ENCODE measurements at regions not wholly inside any gene's neighbourhood (a gene's known extent, or its start where the extent isn't known, plus 50 kb on each side); places are given as distances from the start of the nearest gene placed in this dataset.
"Not testable (repeated sequence)": the region's sequence is repeated elsewhere in the genome, so short reads cannot be mapped to it uniquely, and the experiment has no call there.

GRCh38 chr15:72859757-72860145, 76.2 kb upstream of the ADPGK start:
- H3K36me3 Mint-ChIP-seq (ENCODE audit: low read depth), result no peaks in the 10 kb centered on the region
- no peak overlapping the region for H3K27ac Mint-ChIP-seq
- H3K4me3 Mint-ChIP-seq, result no peak overlapping the region
- no peak for DNase-seq (ENCODE audit: low spot score)
- H3K9me3 Mint-ChIP-seq, result no peaks in the 10 kb centered on the region
- peaks cover 2% of the 10 kb centered on the region for H3K27me3 Mint-ChIP-seq (ENCODE audit: low read depth)
- no peaks in the 10 kb centered on the region for H3K4me1 Mint-ChIP-seq (ENCODE audit: low read depth)

- Mint-ChIP-seq H3K27me3 (ENCODE audit: low read depth) (peaks cover 2% of the 10 kb centered on the region), H3K4me1 (ENCODE audit: low read depth) (no peaks in the 10 kb centered on the region), H3K36me3 (ENCODE audit: low read depth) (no peaks in the 10 kb centered on the region), H3K9me3 (no peaks in the 10 kb centered on the region), H3K4me3 (no peak overlapping the region), H3K27ac (no peak overlapping the region)
- DNase-seq (ENCODE audit: low spot score), result no peak
Measured at GRCh38 chr15:72859017-72859756, 75.6 kb upstream of the ADPGK start.

DNA sequence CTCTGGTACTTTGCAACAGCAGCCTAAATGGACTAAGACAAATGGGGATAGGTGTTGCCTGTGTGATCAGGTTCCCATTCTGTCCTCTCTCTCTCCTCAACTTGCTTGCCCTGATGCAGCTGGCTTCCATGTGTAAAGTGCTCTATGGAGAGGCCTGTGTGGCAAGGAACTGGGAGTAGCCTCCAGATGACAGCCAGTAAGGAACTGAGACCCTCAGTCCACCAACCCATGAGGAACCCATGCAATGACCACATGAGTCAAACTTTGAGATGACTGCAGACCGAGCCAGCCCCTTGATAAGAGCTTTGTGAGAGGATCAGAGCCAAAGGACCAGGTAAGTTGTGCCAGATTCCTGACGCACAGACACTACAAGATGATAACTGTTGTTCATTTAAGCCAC, 74.6 kb upstream of the ADPGK start:
- DNase-seq (ENCODE audit: low spot score), result no peak
- Mint-ChIP-seq H3K4me3 (no peak overlapping the region), H3K4me1 (ENCODE audit: low read depth) (no peaks in the 10 kb centered on the region), H3K36me3 (ENCODE audit: low read depth) (no peaks in the 10 kb centered on the region), H3K27me3 (ENCODE audit: low read depth) (peaks cover 4% of the 10 kb centered on the region), H3K9me3 (no peaks in the 10 kb centered on the region), H3K27ac (no peak overlapping the region)

DNA sequence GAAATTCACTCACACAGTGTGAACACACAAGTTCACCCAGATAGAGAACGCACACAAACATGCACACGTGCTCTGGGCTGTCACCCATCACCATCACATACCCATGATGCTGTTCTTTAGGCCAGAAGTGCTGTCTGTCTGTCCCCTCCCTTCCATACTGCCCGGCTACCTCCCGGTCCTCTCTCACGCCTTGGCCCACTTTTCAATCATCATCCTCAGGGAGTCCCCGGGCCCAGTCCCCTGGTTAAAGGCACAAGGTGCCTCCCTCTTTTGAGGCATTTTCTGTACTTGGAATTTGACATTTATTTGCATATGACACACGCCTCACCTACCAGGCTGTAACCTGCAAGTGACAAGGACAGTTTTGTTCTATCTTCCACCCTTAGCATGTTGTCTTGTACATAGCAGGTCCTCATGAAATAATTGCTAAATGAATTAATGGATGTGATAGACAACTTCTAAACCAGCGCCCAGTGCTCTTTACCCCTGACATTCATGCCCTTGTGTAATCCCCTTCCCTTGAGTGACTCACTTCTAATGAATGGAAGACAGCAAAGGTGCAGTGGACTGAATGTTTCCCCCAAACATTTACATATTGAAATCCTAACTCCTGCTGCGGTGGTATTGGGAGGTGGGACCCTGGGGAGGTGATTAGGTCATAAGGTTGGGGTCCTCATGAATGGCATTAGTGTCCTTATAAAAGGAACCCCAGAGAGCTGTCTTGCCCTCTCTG, 73.9 kb upstream of the ADPGK start:
- Mint-ChIP-seq H3K9me3 (no peaks in the 10 kb centered on the region), H3K27me3 (ENCODE audit: low read depth) (peaks cover 5% of the 10 kb centered on the region), H3K4me1 (ENCODE audit: low read depth) (no peaks in the 10 kb centered on the region), H3K27ac (no peak overlapping the region), H3K36me3 (ENCODE audit: low read depth) (no peaks in the 10 kb centered on the region), H3K4me3 (no peak overlapping the region)
- no peak for DNase-seq (ENCODE audit: low spot score)

DNA sequence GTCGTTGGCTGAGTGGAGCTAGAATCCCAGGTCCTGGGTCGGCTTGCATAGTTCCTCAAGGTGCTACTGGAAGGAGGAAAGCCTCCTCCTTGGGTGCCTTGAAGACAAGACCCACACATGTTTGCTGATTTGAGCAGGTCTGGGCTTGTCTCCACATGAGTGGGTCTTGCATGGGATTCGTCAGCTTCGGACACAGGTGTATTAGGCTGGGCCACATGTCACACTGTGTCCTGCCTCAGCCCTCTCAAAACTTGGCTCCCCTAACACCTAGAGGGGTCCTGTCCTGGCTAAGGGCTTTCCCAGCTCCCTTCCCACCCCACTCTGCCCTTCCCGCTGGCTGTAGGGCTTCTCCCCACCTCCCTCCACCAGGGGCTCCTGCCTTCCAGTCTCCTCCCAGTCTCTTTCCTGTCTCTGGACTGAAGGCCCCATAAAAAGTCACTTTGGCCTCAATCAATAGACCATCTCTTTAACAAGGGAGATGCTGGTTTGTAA, 73.0 kb upstream of the ADPGK start:
- Mint-ChIP-seq H3K27ac (no peak overlapping the region), H3K36me3 (ENCODE audit: low read depth) (no peaks in the 10 kb centered on the region), H3K9me3 (no peaks in the 10 kb centered on the region), H3K4me1 (ENCODE audit: low read depth) (no peaks in the 10 kb centered on the region), H3K4me3 (no peak overlapping the region), H3K27me3 (ENCODE audit: low read depth) (peaks cover 5% of the 10 kb centered on the region)
- DNase-seq (ENCODE audit: low spot score), result no peak

DNA sequence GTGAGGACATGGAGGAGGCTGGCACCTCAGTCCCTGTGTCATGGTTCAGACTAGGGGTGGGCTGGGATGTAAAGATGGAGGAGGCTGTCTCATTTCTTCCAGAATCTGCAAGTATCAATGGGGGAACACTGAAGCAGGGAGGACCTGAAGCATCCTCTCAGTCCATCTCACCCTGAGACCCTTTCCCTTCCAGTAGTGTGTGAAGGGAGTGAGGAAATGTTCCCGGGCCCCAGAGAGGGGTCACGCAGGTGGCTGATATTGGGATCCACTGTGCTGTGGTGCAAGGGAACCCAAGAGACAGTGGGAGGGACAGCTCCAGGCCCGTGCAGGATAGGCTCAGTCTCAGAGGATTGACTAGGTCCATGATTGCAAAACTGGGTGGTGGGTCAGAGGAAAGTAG, 72.2 kb upstream of the ADPGK start:
- no peak for DNase-seq (ENCODE audit: low spot score)
- H3K27ac Mint-ChIP-seq, result no peak overlapping the region

DNA sequence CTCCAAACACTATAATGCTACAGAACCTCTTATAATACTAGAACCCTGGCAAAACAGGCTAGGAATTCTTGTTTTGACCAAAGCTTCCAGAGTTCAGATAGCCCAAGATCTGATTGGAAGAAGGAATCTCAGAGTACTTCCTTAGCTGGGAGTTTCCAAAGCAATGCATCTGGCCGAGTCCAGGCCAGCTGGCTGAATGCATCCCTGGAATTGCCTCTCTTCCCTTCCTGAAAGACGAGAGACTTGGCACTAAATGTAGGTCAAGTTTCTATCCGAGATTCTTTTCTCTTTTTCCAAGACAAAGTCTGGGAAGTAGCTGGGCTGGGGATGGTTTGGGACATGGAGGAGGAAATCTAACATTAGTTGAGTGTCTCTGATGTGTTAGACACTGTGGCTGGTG, 68.7 kb upstream of the ADPGK start:
- H3K27ac Mint-ChIP-seq, result no peak overlapping the region
- no peaks in the 10 kb centered on the region for H3K36me3 Mint-ChIP-seq (ENCODE audit: low read depth)
- no peaks in the 10 kb centered on the region for H3K4me1 Mint-ChIP-seq (ENCODE audit: low read depth)
- H3K4me3 Mint-ChIP-seq, result no peak overlapping the region
- DNase-seq (ENCODE audit: low spot score), result no peak
- H3K9me3 Mint-ChIP-seq, result no peaks in the 10 kb centered on the region
- H3K27me3 Mint-ChIP-seq (ENCODE audit: low read depth), result peaks cover 14% of the 10 kb centered on the region

More for the DNA sequence above, 72.2 kb upstream of the ADPGK start:
- Mint-ChIP-seq H3K27me3 (ENCODE audit: low read depth) (peaks cover 5% of the 10 kb centered on the region), H3K4me1 (ENCODE audit: low read depth) (no peaks in the 10 kb centered on the region), H3K4me3 (no peak overlapping the region), H3K36me3 (ENCODE audit: low read depth) (no peaks in the 10 kb centered on the region), H3K9me3 (no peaks in the 10 kb centered on the region)

DNA sequence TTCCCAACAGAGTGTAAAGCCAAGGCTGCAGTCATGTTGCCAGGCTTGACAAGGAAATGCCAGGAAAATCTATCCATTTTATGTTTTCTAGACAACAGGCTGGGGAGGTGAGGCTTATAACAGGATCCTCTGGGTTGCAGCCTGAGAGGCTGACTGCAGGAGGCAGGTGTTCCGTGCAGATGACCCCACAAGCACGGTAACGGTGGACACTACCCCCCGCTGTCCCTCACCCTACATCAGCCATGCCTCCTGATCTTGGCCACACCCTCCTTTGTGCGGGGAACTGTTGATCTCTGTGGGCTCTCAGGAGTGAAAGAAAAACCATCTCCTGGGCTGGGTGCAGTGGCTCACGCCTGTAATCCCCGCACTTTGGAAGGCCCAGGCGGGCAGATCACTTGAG, 68.0 kb upstream of the ADPGK start:
- peaks cover 14% of the 10 kb centered on the region for H3K27me3 Mint-ChIP-seq (ENCODE audit: low read depth)
- no peaks in the 10 kb centered on the region for H3K36me3 Mint-ChIP-seq (ENCODE audit: low read depth)
- no peak overlapping the region for H3K4me3 Mint-ChIP-seq
- H3K9me3 Mint-ChIP-seq, result no peaks in the 10 kb centered on the region
- H3K27ac Mint-ChIP-seq, result no peak overlapping the region
- DNase-seq (ENCODE audit: low spot score), result no peak
- H3K4me1 Mint-ChIP-seq (ENCODE audit: low read depth), result no peaks in the 10 kb centered on the region

- DNase-seq (ENCODE audit: low spot score), result no peak
- Mint-ChIP-seq H3K36me3 (ENCODE audit: low read depth) (no peaks in the 10 kb centered on the region), H3K4me1 (ENCODE audit: low read depth) (no peaks in the 10 kb centered on the region), H3K9me3 (no peaks in the 10 kb centered on the region), H3K27ac (no peak overlapping the region), H3K4me3 (no peak overlapping the region), H3K27me3 (ENCODE audit: low read depth) (peaks cover 18% of the 10 kb centered on the region)
Measured at GRCh38 chr15:72850833-72851232, 67.3 kb upstream of the ADPGK start.

DNA sequence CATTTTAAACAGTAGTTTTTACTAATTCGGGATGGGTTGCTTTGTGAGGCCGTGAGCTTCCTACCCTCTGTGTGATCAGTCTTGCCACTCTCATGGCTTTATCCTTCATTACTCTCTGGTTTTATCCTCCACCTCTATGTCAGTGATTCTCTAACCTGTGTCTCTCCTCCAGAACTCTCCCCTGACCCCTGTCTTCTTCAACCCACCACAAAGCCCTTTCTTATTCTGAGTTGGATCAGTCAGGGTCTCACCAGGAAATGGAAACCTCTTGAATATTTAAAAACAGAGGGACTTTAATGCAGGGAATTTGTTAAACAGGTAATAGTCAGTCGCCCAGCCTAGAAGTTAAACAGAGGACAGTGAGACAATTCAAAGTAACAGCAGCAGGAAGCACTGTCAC, 64.2 kb upstream of the ADPGK start:
- Mint-ChIP-seq H3K27me3 (ENCODE audit: low read depth) (peaks cover 24% of the 10 kb centered on the region), H3K9me3 (no peaks in the 10 kb centered on the region), H3K36me3 (ENCODE audit: low read depth) (no peaks in the 10 kb centered on the region), H3K27ac (no peak overlapping the region), H3K4me1 (ENCODE audit: low read depth) (peaks cover 7% of the 10 kb centered on the region), H3K4me3 (no peak overlapping the region)
- no peak for DNase-seq (ENCODE audit: low spot score)

DNA sequence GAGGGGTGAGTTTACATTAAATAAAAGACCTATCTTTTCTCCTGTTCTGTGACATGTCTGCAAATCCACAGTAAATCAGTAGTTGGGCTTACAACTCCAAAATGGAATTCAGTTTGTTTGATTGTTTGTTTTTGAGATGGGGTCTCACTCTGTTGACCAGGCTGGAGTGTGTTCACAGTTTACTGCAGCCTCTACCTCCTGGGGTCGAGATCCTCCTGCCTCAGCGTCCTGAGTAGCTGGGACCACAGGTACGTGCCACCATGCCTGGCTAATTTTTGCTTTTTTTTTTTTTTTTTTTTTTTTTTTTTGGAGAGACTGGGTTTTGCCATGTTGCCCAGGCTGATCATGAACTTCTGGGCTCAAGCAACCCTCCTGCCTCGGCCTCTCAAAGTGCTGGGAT, 63.5 kb upstream of the ADPGK start:
- H3K36me3 Mint-ChIP-seq (ENCODE audit: low read depth), result no peaks in the 10 kb centered on the region
- H3K4me1 Mint-ChIP-seq (ENCODE audit: low read depth), result peaks cover 7% of the 10 kb centered on the region
- no peak overlapping the region for H3K27ac Mint-ChIP-seq
- peaks cover 28% of the 10 kb centered on the region for H3K27me3 Mint-ChIP-seq (ENCODE audit: low read depth)
- no peaks in the 10 kb centered on the region for H3K9me3 Mint-ChIP-seq
- H3K4me3 Mint-ChIP-seq, result no peak overlapping the region
- no peak for DNase-seq (ENCODE audit: low spot score)

GRCh38 chr15:72845981-72846383, 62.4 kb upstream of the ADPGK start:
- no peak for DNase-seq (ENCODE audit: low spot score)
- no peaks in the 10 kb centered on the region for H3K36me3 Mint-ChIP-seq (ENCODE audit: low read depth)

GRCh38 chr15:72844067-72844466, 60.5 kb upstream of the ADPGK start:
- H3K27me3 Mint-ChIP-seq (ENCODE audit: low read depth), result peaks cover 39% of the 10 kb centered on the region
- no peaks in the 10 kb centered on the region for H3K36me3 Mint-ChIP-seq (ENCODE audit: low read depth)
- peaks cover 7% of the 10 kb centered on the region for H3K4me1 Mint-ChIP-seq (ENCODE audit: low read depth)
- H3K9me3 Mint-ChIP-seq, result no peaks in the 10 kb centered on the region
- no peak overlapping the region for H3K27ac Mint-ChIP-seq
- no peak overlapping the region for H3K4me3 Mint-ChIP-seq
- no peak for DNase-seq (ENCODE audit: low spot score)

More at GRCh38 chr15:72845981-72846383, 62.4 kb upstream of the ADPGK start:
- Mint-ChIP-seq H3K9me3 (no peaks in the 10 kb centered on the region), H3K4me1 (ENCODE audit: low read depth) (peaks cover 7% of the 10 kb centered on the region), H3K4me3 (no peak overlapping the region), H3K27ac (no peak overlapping the region), H3K27me3 (ENCODE audit: low read depth) (peaks cover 34% of the 10 kb centered on the region)

DNA sequence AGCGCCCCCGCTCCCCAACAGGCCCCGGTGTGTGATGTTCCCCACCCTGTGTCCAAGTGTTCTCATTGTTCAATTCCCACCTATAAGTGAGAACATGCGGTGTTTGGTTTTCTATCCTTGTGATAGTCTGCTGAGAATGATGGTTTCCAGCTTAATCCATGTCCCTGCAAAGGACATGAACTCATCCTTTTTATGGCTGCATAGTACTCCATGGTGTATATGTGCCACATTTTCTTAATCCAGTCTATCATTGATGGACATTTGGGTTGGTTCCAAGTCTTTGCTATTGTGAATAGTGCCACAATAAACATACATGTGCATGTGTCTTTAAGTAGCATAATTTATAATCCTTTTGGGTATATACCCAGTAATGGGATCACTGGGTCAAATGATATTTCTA, 59.8 kb upstream of the ADPGK start:
- peaks cover 39% of the 10 kb centered on the region for H3K27me3 Mint-ChIP-seq (ENCODE audit: low read depth)

More for the DNA sequence above, 59.8 kb upstream of the ADPGK start:
- not testable (repeated sequence) for DNase-seq (ENCODE audit: low spot score); H3K27ac Mint-ChIP-seq; H3K4me3 Mint-ChIP-seq; H3K9me3 Mint-ChIP-seq; H3K4me1 Mint-ChIP-seq (ENCODE audit: low read depth); H3K36me3 Mint-ChIP-seq (ENCODE audit: low read depth)
